ENCODE measurements at regions not wholly inside any gene's neighbourhood (a gene's known extent, or its start where the extent isn't known, plus 50 kb on each side); places are given as distances from the start of the nearest gene placed in this dataset.

DNA sequence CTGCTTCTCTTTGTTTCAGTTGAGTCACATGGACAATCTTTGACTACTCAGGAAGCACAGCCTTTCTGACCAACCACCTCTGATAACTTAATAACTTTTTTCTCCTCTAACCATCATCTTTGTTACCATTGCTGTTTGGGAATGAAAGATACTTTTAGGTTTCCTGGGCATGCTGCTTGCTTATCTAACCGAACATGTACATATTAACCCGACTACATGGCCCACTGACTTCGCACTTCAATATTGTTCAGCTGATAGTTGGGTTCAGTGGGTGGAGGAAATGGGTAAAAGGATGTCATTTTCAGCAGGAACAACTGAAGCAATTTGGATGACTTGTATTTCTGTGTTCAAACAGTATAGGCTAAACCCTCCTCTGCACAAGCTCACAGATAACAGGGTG is 214.3 kb downstream of the SQOR start:
- no peak for TF ChIP-seq CEBPB (IDR thresholded peaks at IDR 0.05)
- TF ChIP-seq, protein P1, sequence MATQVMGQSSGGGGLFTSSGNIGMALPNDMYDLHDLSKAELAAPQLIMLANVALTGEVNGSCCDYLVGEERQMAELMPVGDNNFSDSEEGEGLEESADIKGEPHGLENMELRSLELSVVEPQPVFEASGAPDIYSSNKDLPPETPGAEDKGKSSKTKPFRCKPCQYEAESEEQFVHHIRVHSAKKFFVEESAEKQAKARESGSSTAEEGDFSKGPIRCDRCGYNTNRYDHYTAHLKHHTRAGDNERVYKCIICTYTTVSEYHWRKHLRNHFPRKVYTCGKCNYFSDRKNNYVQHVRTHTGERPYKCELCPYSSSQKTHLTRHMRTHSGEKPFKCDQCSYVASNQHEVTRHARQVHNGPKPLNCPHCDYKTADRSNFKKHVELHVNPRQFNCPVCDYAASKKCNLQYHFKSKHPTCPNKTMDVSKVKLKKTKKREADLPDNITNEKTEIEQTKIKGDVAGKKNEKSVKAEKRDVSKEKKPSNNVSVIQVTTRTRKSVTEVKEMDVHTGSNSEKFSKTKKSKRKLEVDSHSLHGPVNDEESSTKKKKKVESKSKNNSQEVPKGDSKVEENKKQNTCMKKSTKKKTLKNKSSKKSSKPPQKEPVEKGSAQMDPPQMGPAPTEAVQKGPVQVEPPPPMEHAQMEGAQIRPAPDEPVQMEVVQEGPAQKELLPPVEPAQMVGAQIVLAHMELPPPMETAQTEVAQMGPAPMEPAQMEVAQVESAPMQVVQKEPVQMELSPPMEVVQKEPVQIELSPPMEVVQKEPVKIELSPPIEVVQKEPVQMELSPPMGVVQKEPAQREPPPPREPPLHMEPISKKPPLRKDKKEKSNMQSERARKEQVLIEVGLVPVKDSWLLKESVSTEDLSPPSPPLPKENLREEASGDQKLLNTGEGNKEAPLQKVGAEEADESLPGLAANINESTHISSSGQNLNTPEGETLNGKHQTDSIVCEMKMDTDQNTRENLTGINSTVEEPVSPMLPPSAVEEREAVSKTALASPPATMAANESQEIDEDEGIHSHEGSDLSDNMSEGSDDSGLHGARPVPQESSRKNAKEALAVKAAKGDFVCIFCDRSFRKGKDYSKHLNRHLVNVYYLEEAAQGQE (IDR thresholded peaks at IDR 0.05; ENCODE audit: low read depth): no peak
- no peak for TF ChIP-seq FOXM1 (IDR thresholded peaks at IDR 0.05; ENCODE audit: borderline replicate concordance, low read depth)

DNA sequence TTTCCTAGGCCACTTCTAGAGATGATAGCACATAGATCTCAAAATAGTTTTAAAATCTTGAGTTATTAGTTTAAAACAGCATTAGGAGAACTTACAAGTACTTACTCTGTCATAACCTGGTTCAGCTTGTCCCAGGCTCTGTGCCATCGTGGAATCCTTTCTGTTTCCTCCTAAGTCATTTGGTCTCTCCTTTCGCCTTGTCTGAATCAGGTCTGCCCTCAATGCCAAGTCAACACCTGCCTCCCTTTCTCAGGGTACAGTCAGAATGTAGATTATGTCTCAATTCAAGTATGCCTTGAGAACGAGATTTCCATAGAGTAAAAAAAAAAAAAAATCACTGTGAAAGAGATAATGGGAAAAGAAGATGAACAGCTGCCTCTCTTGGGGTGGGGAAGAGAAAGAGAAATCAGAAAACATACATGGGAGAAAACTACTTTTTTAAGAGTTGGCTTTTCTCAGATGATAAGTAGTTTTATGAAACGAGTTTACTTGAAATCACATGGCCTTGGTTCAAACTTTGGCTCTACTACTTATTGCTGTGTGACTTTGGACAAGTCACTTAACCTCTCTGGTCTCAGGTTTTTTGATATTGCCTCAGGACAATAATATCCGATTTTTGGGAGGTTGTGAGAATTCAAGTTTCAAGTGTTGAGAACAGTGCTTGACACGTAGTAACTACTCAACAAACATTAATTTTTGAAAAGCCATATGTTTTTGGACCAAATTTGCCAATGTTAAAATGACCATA is 219.8 kb downstream of the SQOR start:
- TF ChIP-seq, protein P1 (IDR thresholded peaks at IDR 0.05; ENCODE audit: low read depth): no peak
- TF ChIP-seq NFIC (IDR thresholded peaks at IDR 0.05): no peak
- TF ChIP-seq FOXM1 (IDR thresholded peaks at IDR 0.05; ENCODE audit: borderline replicate concordance, low read depth): no peak

DNA sequence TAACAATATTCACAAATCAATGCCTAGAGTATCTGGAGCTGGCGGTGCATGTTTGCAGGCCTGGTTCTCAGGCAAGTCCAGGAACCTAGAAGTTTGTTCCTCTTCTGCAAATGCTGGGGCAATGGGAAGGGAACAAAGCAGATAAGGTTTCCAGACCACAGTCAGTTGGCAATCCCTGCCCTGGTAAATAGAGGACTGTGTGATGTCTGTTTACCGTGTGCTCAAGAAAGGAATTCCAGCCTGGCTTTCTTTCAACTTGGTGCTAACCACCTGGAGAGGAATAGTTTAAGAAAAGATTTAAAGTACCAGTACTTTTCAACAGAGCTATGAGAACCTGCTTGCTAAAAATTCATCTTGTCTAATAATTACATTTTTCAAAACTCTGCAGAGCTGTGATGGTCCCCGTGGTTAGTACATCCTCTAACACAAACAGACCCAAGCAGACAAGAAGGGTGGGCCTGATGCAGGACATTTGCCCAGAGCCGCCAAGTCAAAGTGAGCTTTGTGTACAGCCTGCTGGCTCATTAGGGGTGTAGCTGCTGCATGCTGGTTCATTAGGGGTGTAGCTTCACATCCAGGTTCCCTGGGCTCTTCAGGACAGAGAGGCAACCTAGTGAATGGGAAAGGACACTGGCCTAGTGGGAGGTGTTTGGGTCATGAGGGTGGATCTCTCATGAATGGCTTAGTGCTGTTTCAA is 220.5 kb downstream of the SQOR start:
- no peak for TF ChIP-seq RAD21 (IDR thresholded peaks at IDR 0.05; ENCODE audit: low read depth)
- TF ChIP-seq, protein P2, sequence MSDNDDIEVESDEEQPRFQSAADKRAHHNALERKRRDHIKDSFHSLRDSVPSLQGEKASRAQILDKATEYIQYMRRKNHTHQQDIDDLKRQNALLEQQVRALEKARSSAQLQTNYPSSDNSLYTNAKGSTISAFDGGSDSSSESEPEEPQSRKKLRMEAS (IDR thresholded peaks at IDR 0.05): no peak
- TF ChIP-seq TAF1 (IDR thresholded peaks at IDR 0.05; ENCODE audit: low read depth): no peak
- no peak for TF ChIP-seq TEAD4 (IDR thresholded peaks at IDR 0.05)
- TF ChIP-seq CEBPB (IDR thresholded peaks at IDR 0.05): no peak
- no peak for TF ChIP-seq TCF12 (IDR thresholded peaks at IDR 0.05; ENCODE audit: low read depth)
- TF ChIP-seq NFIC (IDR thresholded peaks at IDR 0.05): no peak
- no peak for TF ChIP-seq CREB1 (IDR thresholded peaks at IDR 0.05; ENCODE audit: low read depth)
- TF ChIP-seq, protein P3, sequence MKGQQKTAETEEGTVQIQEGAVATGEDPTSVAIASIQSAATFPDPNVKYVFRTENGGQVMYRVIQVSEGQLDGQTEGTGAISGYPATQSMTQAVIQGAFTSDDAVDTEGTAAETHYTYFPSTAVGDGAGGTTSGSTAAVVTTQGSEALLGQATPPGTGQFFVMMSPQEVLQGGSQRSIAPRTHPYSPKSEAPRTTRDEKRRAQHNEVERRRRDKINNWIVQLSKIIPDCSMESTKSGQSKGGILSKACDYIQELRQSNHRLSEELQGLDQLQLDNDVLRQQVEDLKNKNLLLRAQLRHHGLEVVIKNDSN (IDR thresholded peaks at IDR 0.05): no peak
- no peak for TF ChIP-seq EGR1 (IDR thresholded peaks at IDR 0.05)
- TF ChIP-seq ZBTB7A (IDR thresholded peaks at IDR 0.05; ENCODE audit: low read depth): no peak
- no peak for TF ChIP-seq FOXM1 (IDR thresholded peaks at IDR 0.05; ENCODE audit: borderline replicate concordance, low read depth)
- no peak for TF ChIP-seq EP300 (IDR thresholded peaks at IDR 0.05; ENCODE audit: borderline replicate concordance)
- no peak for TF ChIP-seq YY1 (IDR thresholded peaks at IDR 0.05; ENCODE audit: low read depth)

DNA sequence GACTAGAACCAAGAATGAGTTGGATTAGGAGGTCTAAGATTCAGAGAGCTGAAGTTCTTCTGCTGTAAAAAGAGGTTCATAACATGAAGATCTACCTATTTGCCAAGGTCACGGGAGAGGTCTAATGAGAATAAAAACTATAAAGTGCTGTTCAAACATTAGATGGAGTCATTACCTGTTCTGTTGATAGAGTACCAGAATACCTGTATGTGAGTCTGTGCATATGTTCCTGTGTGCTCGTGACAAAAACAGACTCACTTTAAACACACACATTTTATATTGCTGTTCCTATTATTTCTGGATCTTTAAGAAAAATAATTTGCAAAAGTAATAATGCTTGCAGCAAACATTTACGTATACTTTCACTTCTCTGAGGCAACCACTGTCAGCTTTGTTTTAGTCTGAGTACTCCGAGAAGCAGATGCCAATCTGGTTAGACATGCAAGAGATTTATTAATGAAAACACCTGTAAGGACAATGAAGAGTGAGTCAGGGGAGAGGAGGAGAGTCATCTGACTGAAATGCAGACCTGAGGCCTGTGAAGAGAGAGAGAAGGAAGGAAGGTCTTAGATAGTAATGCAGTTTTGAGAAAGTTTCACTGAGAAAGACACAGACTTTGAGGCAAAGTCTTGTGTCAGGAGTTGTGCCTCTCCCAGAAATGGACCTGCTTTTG is 221.2 kb downstream of the SQOR start:
- no peak for TF ChIP-seq EP300 (IDR thresholded peaks at IDR 0.05; ENCODE audit: borderline replicate concordance)
- TF ChIP-seq TAF1 (IDR thresholded peaks at IDR 0.05; ENCODE audit: low read depth): no peak
- no peak for TF ChIP-seq EGR1 (IDR thresholded peaks at IDR 0.05)
- TF ChIP-seq, protein P1 (IDR thresholded peaks at IDR 0.05; ENCODE audit: low read depth): no peak
- TF ChIP-seq, protein P2 (IDR thresholded peaks at IDR 0.05): no peak
- TF ChIP-seq RAD21 (IDR thresholded peaks at IDR 0.05; ENCODE audit: low read depth): no peak
- TF ChIP-seq, protein P3 (IDR thresholded peaks at IDR 0.05): no peak
- TF ChIP-seq CREB1 (IDR thresholded peaks at IDR 0.05; ENCODE audit: low read depth): no peak
